GM10248 (cell line): ENCODE measurements at regions not wholly inside any gene's neighbourhood (a gene's known extent, or its start where the extent isn't known, plus 50 kb on each side); places are given as distances from the start of the nearest gene placed in this dataset.

Experiments used
- CTCF ChIA-PET: fragments of 300-600 bp; sonication (Branson Sonifier 250); formaldehyde crosslinking; extraction: SDS; loops from one replicate; lab custom pipeline; 2021; ENCODE audit warnings: antibody characterized with exemption; lab: Yijun Ruan, JAX
- POLR2A ChIA-PET: fragments of 350-650 bp; sonication (Branson Sonifier 250); formaldehyde crosslinking; extraction: SDS; loops from one replicate; lab custom pipeline; 2020; ENCODE audit warnings: antibody characterized with exemption; lab: Yijun Ruan, JAX
- DNase-seq: peaks from one replicate; pipeline ENCODE4 v3.0.0; 2012; ENCODE audit errors: extremely low spot score
- CTCF ChIP-seq: IDR thresholded peaks from 2 replicates; pipeline ENCODE4 v1.5.1; 2012; ENCODE audit warnings: mild to moderate bottlenecking, low read depth; ENCODE audit errors: extremely low read depth, missing control alignments, control extremely low read depth

- no peak for TF ChIP-seq CTCF
- DNase-seq, result no peak
- ChIA-PET CTCF (interaction anchor here (1.6 to 1.7 kb wide), 2 partner anchors 10 to 37 kb away, joined by 4 to 6 read pairs; no protein-coding TSS in a partner anchor), POLR2A (no interaction called here)
Measured at GRCh38 chr10:31645786-31646185, 282.8 kb downstream of the ARHGAP12 start.

GRCh38 chr10:31644931-31645633 is 283.5 kb downstream of the ARHGAP12 start:
- CTCF ChIA-PET, result interaction anchor here (1.6 to 1.7 kb wide), 2 partner anchors 9 to 37 kb away, joined by 4 to 6 read pairs; no protein-coding TSS in a partner anchor
- TF ChIP-seq CTCF, result no peak

GRCh38 chr10:31642281-31642680 is 286.4 kb downstream of the ARHGAP12 start:
- POLR2A ChIA-PET, result no interaction called here
- TF ChIP-seq CTCF, result no peak
- no peak for DNase-seq
- CTCF ChIA-PET, result no interaction called here

More at GRCh38 chr10:31644931-31645633, 283.5 kb downstream of the ARHGAP12 start:
- no peak for DNase-seq
- POLR2A ChIA-PET, result no interaction called here

GRCh38 chr10:31635415-31636065 is 293.1 kb downstream of the ARHGAP12 start:
- ChIA-PET POLR2A (no interaction called here), CTCF (interaction anchor here (1.3 kb wide), 1 partner anchor 10 kb away, joined by 6 read pairs; no protein-coding TSS in a partner anchor)
- DNase-seq, result no peak
- TF ChIP-seq CTCF, result no peak

- CTCF ChIA-PET, result no interaction called here
- POLR2A ChIA-PET, result no interaction called here
- DNase-seq, result no peak
- TF ChIP-seq CTCF, result no peak
Measured at GRCh38 chr10:31635009-31635408, 293.6 kb downstream of the ARHGAP12 start.

GRCh38 chr10:31630861-31631567 is 297.6 kb downstream of the ARHGAP12 start:
- ChIA-PET CTCF (interaction anchor here (0.9 kb wide), 1 partner anchor 44 kb away, joined by 3 read pairs; no protein-coding TSS in a partner anchor), POLR2A (no interaction called here)
- TF ChIP-seq CTCF, result no peak
- DNase-seq, result no peak
